Stomach (tissue), 4 donors: ENCODE measurements at regions not wholly inside any gene's neighbourhood (a gene's known extent, or its start where the extent isn't known, plus 50 kb on each side); places are given as distances from the start of the nearest gene placed in this dataset.

Experiments used
- CTCF ChIP-seq, 7 experiments: fragments of 450-650 bp in 4 of 7; fragments of 200-600 bp in 3 of 7; sonication (generic) in 3 of 7; IDR thresholded peaks; one replicate each; pipeline ENCODE4 v1.5.1; 2016 to 2019; ENCODE audit warnings: antibody characterized with exemption in 7 of 7, control low read depth in 2 of 7, mild to moderate bottlenecking in 1 of 7
- POLR2A ChIP-seq, 4 donors: fragments of 450-650 bp; IDR thresholded peaks; one replicate each; pipeline ENCODE4 v1.6.1; 2016; ENCODE audit warnings: antibody characterized with exemption in 4 of 4, control low read depth in 2 of 4, mild to moderate bottlenecking in 1 of 4, moderate library complexity in 1 of 4

- TF ChIP-seq POLR2A (IDR thresholded peaks at IDR 0.05) (no peak), CTCF (IDR thresholded peaks at IDR 0.05) (no peak)
Observed at GRCh38 chr3:151989621-151990020, 116.2 kb downstream of the SUCNR1 start.
